22Rv1 (cell line): ENCODE measurements at regions not wholly inside any gene's neighbourhood (a gene's known extent, or its start where the extent isn't known, plus 50 kb on each side); places are given as distances from the start of the nearest gene placed in this dataset.

Experiments used
- CTCF ChIP-seq: fragments of 450-650 bp; IDR thresholded peaks from 2 replicates; pipeline ENCODE4 v1.5.1; 2017; ENCODE audit warnings: mild to moderate bottlenecking
- ZFX ChIP-seq: fragments of 450-650 bp; IDR thresholded peaks from 2 replicates; pipeline ENCODE4 v1.6.1; 2017; ENCODE audit warnings: antibody characterized with exemption, borderline replicate concordance

GRCh38 chr5:87122151-87122977, 145.3 kb upstream of the RASA1 start:
- no peak for TF ChIP-seq CTCF
- TF ChIP-seq ZFX = no peak
